ENCODE measurements at regions not wholly inside any gene's neighbourhood (a gene's known extent, or its start where the extent isn't known, plus 50 kb on each side); places are given as distances from the start of the nearest gene placed in this dataset.
"Not testable (repeated sequence)": the region's sequence is repeated elsewhere in the genome, so short reads cannot be mapped to it uniquely, and the experiment has no call there.

DNA sequence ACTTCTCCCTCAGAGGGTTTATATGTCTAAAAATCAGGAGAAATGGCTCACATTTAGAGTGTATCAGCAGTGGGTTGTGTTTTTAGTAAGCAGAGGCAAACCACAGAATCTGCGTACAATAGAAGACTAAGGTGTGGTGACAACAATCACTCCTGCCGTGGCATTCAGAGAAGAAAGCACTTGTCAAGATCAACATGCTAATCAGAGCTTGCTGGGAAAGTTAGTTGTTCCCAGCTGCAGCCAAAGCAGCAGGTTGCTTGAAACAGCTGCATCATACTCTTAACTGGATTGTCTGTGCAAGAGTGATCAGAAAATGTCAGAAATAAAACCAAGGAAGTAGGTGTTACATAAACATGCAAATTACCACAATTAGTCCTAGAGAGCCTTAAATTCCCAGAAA lies 616.4 kb downstream of the CDH8 start:
- TF ChIP-seq, protein P1, sequence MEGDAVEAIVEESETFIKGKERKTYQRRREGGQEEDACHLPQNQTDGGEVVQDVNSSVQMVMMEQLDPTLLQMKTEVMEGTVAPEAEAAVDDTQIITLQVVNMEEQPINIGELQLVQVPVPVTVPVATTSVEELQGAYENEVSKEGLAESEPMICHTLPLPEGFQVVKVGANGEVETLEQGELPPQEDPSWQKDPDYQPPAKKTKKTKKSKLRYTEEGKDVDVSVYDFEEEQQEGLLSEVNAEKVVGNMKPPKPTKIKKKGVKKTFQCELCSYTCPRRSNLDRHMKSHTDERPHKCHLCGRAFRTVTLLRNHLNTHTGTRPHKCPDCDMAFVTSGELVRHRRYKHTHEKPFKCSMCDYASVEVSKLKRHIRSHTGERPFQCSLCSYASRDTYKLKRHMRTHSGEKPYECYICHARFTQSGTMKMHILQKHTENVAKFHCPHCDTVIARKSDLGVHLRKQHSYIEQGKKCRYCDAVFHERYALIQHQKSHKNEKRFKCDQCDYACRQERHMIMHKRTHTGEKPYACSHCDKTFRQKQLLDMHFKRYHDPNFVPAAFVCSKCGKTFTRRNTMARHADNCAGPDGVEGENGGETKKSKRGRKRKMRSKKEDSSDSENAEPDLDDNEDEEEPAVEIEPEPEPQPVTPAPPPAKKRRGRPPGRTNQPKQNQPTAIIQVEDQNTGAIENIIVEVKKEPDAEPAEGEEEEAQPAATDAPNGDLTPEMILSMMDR (IDR thresholded peaks at IDR 0.05; ENCODE audit: low read depth, low read length, missing control alignments), result no peak
- no peak for DNase-seq (ENCODE audit: low read depth)
- in situ Hi-C loops (cut with HindIII; ENCODE audit: low sequenced_read_pairs), result no loop called here
- no peak overlapping the region for H3K4me3 ChIP-seq (ENCODE audit: low read depth, low read length)

DNA sequence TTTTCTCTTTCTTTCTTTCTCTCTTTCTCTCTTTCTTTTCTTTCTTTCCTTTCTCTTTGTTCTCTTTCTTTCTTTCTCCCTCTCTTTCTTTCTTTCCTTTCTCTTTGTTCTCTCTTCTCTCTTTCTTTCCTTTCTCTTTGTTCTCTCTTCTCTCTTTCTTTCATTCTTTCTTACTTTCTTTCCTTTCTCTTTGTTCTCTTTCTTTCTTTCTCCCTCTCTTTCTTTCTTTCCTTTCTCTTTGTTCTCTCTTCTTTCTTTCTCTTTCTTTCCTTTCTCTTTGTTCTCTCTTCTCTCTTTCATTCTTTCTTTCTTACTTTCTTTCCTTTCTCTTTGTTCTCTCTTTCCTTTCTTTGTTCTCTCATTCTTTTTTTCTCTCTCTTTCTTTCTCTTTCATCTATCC lies 617.4 kb downstream of the CDH8 start:
- DNase-seq (ENCODE audit: low read depth); H3K4me3 ChIP-seq (ENCODE audit: low read depth, low read length); in situ Hi-C loops (cut with HindIII; ENCODE audit: low sequenced_read_pairs): not testable (repeated sequence)

DNA sequence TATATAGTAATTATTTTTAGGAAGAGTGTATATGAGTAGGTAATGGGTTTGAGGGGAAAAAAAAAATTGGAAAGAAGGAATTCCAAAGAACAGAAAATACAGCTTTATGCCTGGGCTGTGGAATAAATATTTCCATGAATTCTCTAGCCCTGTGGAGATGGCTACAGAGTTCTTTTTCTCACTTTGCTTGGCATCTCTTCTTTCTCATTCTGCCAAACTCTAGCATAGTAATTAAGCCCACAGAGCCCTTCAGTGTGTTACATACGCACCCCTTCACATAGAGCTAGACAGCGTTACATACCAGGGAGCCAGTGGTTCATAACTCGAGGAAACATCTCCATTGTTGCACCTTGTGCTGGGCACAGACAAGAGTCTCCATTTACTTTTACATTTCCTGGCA lies 621.1 kb downstream of the CDH8 start:
- in situ Hi-C loops (cut with HindIII; ENCODE audit: low sequenced_read_pairs), result no loop called here

DNA sequence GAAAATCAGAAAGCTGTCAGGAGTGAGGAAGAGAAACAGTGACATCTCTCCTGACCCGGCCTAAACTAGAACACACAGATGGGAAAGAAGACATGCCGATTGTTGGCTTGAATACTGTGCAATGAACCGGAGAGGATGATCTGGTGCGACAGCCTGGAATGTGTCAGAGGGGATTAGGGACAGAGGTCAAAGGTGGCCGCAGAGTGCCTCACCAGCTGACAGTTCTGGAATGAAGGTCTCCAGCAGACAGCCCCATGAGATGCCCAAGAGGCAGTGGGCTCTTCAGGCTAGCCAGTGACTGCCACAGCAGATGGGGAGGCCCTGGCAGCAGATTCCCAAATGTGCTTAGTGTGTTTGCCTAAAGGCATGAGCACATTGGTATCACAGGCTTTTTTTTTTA lies 623.2 kb downstream of the CDH8 start:
- in situ Hi-C loops (cut with HindIII; ENCODE audit: low sequenced_read_pairs), result no loop called here
- no peak for DNase-seq (ENCODE audit: low read depth)
- TF ChIP-seq, protein P1 (IDR thresholded peaks at IDR 0.05; ENCODE audit: low read depth, low read length, missing control alignments), result no peak
- H3K4me3 ChIP-seq (ENCODE audit: low read depth, low read length), result no peak overlapping the region

More for the DNA sequence above, 621.1 kb downstream of the CDH8 start:
- TF ChIP-seq, protein P1 (IDR thresholded peaks at IDR 0.05; ENCODE audit: low read depth, low read length, missing control alignments), result no peak
- no peak overlapping the region for H3K4me3 ChIP-seq (ENCODE audit: low read depth, low read length)
- no peak for DNase-seq (ENCODE audit: low read depth)

DNA sequence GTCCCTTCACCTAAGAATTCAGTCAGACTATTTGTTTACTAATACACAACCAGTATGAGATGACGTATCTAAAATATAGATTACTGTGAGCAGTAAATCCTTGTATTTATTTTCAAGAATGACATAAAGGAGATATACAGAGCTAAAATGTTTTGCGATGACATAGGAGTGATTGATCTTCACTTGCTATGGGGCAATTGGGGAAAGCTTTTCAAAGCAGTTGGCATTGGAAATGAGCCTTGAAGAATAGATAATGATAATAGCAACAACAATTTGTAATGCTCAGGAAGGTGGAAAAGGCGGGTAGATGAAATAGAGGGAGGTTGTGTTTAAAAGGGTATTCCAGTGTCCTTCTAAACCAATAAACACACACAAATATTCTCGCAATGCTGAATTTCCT lies 623.7 kb downstream of the CDH8 start:
- in situ Hi-C loops (cut with HindIII; ENCODE audit: low sequenced_read_pairs), result no loop called here
- H3K4me3 ChIP-seq (ENCODE audit: low read depth, low read length), result no peak overlapping the region
- TF ChIP-seq, protein P1 (IDR thresholded peaks at IDR 0.05; ENCODE audit: low read depth, low read length, missing control alignments), result no peak
- DNase-seq (ENCODE audit: low read depth), result no peak

GRCh38 chr16:61409604-61410003 lies 626.6 kb downstream of the CDH8 start:
- TF ChIP-seq, protein P1 (IDR thresholded peaks at IDR 0.05; ENCODE audit: low read depth, low read length, missing control alignments), result no peak
- H3K4me3 ChIP-seq (ENCODE audit: low read depth, low read length), result no peak overlapping the region
- in situ Hi-C loops (cut with HindIII; ENCODE audit: low sequenced_read_pairs), result no loop called here
- no peak for DNase-seq (ENCODE audit: low read depth)

GRCh38 chr16:61403386-61403785 lies 632.9 kb downstream of the CDH8 start:
- DNase-seq (ENCODE audit: low read depth), result no peak
- in situ Hi-C loops (cut with HindIII; ENCODE audit: low sequenced_read_pairs), result no loop called here
- TF ChIP-seq, protein P1 (IDR thresholded peaks at IDR 0.05; ENCODE audit: low read depth, low read length, missing control alignments), result no peak
- no peak overlapping the region for H3K4me3 ChIP-seq (ENCODE audit: low read depth, low read length)
